ENCODE measurements at regions not wholly inside any gene's neighbourhood (a gene's known extent, or its start where the extent isn't known, plus 50 kb on each side); places are given as distances from the start of the nearest gene placed in this dataset.
A peak's percentile ranks its signal among the peaks of the same experiment; 100 is the strongest.
"Not testable (repeated sequence)": the region's sequence is repeated elsewhere in the genome, so short reads cannot be mapped to it uniquely, and the experiment has no call there.

DNA sequence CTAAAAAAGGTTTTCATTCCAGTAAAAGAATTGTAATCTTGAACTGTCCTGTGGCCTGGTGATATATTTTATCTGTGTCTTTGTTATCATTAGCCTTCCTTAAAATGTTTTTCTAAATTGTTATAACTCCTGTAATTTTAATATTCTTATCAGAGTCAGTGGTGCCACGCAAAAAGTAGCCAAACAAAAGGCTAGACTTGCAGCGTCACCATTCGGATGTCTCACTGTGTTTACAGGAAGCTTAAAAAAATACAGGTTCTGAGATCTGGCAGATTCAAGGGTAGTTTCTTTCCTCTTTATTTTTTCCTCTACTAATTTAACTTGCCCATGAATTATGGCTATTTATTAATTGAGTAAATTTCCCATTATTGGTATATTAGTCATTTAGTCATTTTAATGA lies 362.3 kb downstream of the MAT2B start:
- FAIRE-seq: no peak
- DNase-seq (ENCODE audit: insufficient read length, low spot score): no peak

GRCh38 chr5:163869581-163869980 lies 364.2 kb downstream of the MAT2B start:
- DNase-seq (ENCODE audit: insufficient read length, low spot score): no peak
- FAIRE-seq: no peak

GRCh38 chr5:163870441-163870840 lies 365.0 kb downstream of the MAT2B start:
- FAIRE-seq: no peak

GRCh38 chr5:163874431-163874830 lies 369.0 kb downstream of the MAT2B start:
- no peak for DNase-seq (ENCODE audit: insufficient read length, low spot score)
- no peak for FAIRE-seq

More at GRCh38 chr5:163870441-163870840, 365.0 kb downstream of the MAT2B start:
- DNase-seq (ENCODE audit: insufficient read length, low spot score): no peak

GRCh38 chr5:163874912-163875311 lies 369.5 kb downstream of the MAT2B start:
- FAIRE-seq; DNase-seq (ENCODE audit: insufficient read length, low spot score): not testable (repeated sequence)

DNA sequence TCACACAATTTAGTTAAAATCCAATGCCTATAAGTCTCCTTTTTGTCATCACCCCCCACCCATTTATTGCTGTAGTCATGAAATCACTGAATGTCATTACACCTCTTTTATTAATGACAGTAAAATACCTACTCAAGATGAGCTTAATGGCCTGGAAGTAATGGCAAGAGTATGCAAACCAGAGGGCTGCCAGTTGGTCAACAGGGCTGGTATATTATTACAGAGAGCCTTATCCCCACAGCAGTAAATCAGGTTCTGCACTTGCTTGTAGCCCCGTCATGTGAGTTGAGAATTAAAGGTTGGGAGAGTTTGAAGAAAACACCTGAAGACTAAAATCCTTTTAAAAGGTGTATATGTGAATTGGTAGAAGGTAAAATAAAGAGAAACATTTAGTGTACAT lies 372.4 kb downstream of the MAT2B start:
- DNase-seq (ENCODE audit: insufficient read length, low spot score): no peak
- no peak for FAIRE-seq

DNA sequence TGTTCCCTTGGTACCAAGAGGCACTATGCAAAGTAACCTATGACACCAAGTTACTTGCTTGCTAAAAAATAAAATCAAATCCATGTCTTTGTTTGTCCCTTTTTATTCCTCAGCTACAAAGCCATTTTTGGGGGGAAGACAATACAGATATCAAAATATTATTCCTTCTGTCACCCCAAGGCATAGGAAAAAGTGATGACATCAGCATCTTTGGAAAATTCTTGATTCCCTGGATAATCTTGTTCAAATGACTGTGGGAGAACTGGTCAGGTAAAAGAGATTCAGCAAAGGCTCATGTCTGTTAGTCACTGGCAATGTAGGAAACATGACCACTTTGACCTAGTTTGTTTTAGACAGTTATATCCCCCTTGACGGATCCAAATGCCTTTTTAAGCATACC lies 373.1 kb downstream of the MAT2B start:
- no peak for DNase-seq (ENCODE audit: insufficient read length, low spot score)
- FAIRE-seq: no peak

- DNase-seq (ENCODE audit: insufficient read length, low spot score) (no peak), FAIRE-seq (no peak)
Measured at GRCh38 chr5:163880302-163880701, 374.9 kb downstream of the MAT2B start.

- FAIRE-seq (no peak), DNase-seq (ENCODE audit: insufficient read length, low spot score) (no peak)
Measured at GRCh38 chr5:163885117-163885516, 379.7 kb downstream of the MAT2B start.

DNA sequence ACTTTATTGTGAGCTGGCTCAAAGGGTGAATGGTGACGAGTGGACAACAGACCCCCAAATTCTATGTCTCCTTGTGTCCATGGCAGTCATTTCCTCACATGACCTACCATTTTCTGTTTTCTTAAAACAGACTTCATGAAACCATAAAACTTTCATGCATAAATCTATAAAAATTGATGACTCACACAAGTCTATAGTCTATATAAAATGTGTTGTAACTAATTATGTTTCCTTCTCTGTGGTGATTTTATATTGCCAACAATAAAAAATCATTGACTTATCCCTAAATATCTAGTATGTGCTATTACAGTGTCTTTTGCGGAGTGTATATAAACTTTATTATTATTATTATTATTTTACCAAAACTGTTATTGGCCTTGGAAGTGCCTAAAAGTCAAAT lies 382.4 kb downstream of the MAT2B start:
- DNase-seq (ENCODE audit: insufficient read length, low spot score): no peak
- FAIRE-seq: no peak

DNA sequence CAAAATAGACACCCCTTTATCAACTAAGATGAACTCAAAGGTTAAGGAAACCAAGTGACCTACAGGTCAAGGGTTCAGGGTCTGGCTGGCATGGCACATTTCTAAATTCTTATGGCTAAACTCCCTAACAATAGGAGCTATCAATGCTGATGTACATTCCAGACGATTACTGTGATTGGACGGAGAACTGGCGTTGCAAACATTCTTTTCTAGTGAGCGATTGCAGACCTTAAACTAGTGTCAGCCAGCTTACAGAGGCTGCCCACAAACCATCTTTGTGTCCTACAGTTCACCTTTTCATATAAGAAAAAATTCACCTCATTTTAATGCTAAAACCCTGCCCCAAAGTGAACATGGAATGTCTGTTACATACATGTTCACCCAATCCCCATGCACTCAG lies 382.9 kb downstream of the MAT2B start:
- FAIRE-seq (no peak), DNase-seq (ENCODE audit: insufficient read length, low spot score) (no peak)

- no peak for FAIRE-seq
- no peak for DNase-seq (ENCODE audit: insufficient read length, low spot score)
Measured at GRCh38 chr5:163889369-163889768, 383.9 kb downstream of the MAT2B start.

DNA sequence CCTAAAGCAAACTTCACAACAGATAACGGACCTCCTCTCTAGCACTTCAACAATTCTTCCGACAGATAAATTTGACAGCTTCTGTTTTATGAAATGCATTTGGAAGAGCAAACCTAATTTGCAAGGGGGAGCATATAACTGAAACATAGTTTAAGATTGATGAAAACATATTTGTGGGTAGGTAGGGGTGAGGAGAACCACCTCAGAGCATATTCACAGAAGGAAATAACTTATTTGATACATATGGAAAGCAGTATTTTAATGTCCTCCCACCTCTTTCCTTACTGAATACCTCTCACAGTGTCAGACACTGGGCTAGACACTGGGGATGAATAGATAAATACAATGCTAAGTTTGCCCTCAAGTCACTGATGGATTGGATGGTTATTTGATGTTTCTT lies 384.8 kb downstream of the MAT2B start:
- FAIRE-seq (no peak), DNase-seq (ENCODE audit: insufficient read length, low spot score) (no peak)

GRCh38 chr5:163893281-163893680 lies 387.9 kb downstream of the MAT2B start:
- DNase-seq (ENCODE audit: insufficient read length, low spot score): no peak
- FAIRE-seq: no peak

GRCh38 chr5:163894645-163895044 lies 389.2 kb downstream of the MAT2B start:
- no peak for FAIRE-seq

DNA sequence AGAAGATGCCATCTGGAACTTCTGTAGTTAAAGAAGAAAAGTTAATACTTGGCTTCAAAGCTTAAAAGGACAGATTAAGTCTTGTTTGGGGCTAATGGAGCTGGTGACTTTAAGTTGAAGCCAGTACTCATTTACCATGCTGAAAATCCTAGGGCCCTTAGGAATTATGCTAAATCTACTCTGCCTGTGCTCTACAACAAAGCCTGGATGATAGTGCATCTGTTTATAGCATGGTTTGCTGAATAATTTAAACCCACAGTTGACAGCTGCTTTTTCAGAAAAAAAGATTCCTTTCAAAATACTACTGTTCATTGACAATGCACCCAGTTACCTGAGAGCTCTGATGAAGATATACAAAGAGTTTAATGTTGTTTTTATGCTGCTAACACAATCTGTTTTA lies 393.5 kb downstream of the MAT2B start:
- DNase-seq (ENCODE audit: insufficient read length, low spot score) (no peak), FAIRE-seq (no peak)

More at GRCh38 chr5:163894645-163895044, 389.2 kb downstream of the MAT2B start:
- no peak for DNase-seq (ENCODE audit: insufficient read length, low spot score)

GRCh38 chr5:163907783-163908182 lies 402.4 kb downstream of the MAT2B start:
- not testable (repeated sequence) for FAIRE-seq; DNase-seq (ENCODE audit: insufficient read length, low spot score)

GRCh38 chr5:163908253-163908652 lies 402.8 kb downstream of the MAT2B start:
- FAIRE-seq: no peak
- DNase-seq (ENCODE audit: insufficient read length, low spot score): no peak

DNA sequence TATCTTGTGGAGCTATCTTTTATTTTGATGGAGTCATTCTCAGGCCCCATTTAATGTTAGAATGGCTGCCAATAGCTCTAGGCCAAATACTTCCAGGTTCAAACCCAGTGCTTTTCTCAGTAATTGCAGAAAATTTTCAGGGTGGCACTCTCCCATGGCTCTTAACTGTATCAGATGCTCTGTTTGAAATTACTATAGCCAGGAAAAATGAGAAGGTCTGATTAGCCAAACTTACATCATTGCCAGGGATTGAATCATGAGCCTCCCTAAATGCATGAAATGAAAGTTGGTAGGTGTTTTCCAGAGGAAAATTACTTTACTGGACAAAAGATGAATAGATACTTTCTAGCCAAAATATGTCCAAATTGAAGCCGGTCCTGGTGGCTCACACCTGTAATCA lies 404.8 kb downstream of the MAT2B start:
- no peak for FAIRE-seq

DNA sequence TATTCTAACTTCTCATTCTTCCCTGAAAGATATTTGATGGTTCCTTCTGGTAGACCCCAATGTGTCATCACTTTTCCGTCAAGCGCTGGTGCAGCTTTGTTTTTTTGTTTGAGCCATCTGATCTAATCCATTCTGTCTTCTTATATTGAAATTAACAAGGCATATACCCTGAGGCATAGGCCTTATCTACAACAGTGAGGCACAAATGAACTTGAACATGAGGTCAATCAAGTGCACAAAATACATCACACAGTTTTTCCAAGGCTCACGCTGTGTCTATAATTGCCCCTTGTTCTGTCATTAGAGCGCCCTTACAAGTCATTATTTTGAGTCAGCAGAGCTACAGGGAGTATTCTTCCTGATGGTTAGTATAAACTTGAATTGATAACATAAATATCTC lies 406.6 kb downstream of the MAT2B start:
- FAIRE-seq: no peak

More for the DNA sequence above, 404.8 kb downstream of the MAT2B start:
- no peak for DNase-seq (ENCODE audit: insufficient read length, low spot score)

GRCh38 chr5:163913548-163913947 lies 408.1 kb downstream of the MAT2B start:
- no peak for FAIRE-seq

More for the DNA sequence above, 406.6 kb downstream of the MAT2B start:
- no peak for DNase-seq (ENCODE audit: insufficient read length, low spot score)

GRCh38 chr5:163914910-163915309 lies 409.5 kb downstream of the MAT2B start:
- peak; percentile 14 for FAIRE-seq
- no peak for DNase-seq (ENCODE audit: insufficient read length, low spot score)

More at GRCh38 chr5:163913548-163913947, 408.1 kb downstream of the MAT2B start:
- no peak for DNase-seq (ENCODE audit: insufficient read length, low spot score)

GRCh38 chr5:163915481-163915961 lies 410.1 kb downstream of the MAT2B start:
- DNase-seq (ENCODE audit: insufficient read length, low spot score): peak; percentile 7
- FAIRE-seq: no peak
